ENCODE measurements at regions not wholly inside any gene's neighbourhood (a gene's known extent, or its start where the extent isn't known, plus 50 kb on each side); places are given as distances from the start of the nearest gene placed in this dataset.

- Histone ChIP-seq H3K4me2 (no peak overlapping the region), H3K4me3 (no peak overlapping the region), H3K4me1 (no peaks in the 10 kb centered on the region), H3K27me3 (no peaks in the 10 kb centered on the region), H3K9ac (no peak overlapping the region), H3K27ac (no peak overlapping the region), H3K9me3 (replicated peaks in 1 of 11) (no peaks in the 10 kb centered on the region), H4K20me1 (no peaks in the 10 kb centered on the region), H3K36me3 (no peaks in the 10 kb centered on the region)
- no peak for TF ChIP-seq Cebpa-rat (IDR thresholded peaks at IDR 0.05)
Observed at GRCh38 chr9:71364186-71364955, 242.9 kb upstream of the TRPM3 start.

- Histone ChIP-seq H3K4me3 (no peak overlapping the region), H3K4me1 (no peaks in the 10 kb centered on the region), H3K27me3 (no peaks in the 10 kb centered on the region), H3K9ac (no peak overlapping the region), H4K20me1 (no peaks in the 10 kb centered on the region), H3K9me3 (replicated peaks in 1 of 11) (no peaks in the 10 kb centered on the region), H3K27ac (no peak overlapping the region), H3K36me3 (no peaks in the 10 kb centered on the region), H3K4me2 (no peak overlapping the region)
- no peak for TF ChIP-seq Cebpa-rat (IDR thresholded peaks at IDR 0.05)
Observed at GRCh38 chr9:71363286-71363961, 242.0 kb upstream of the TRPM3 start.

DNA sequence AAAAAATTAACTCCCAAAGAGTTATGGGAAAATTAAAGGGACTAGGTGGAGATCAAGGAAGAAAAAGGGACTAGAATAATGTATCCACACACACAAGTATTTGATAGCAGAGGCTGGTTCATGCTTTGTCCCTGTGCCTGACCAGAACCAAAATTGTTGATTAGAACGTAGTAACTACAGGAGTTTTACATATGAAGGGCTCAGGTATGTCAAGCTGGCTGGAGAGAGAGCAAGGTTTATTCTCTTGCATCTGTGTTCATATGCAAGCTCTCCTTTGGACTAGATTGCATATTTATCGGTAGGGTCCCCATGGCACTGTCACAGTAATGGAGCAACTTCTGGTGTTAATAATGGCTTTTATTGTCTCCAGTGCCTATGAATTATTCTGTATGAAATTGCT is 239.9 kb upstream of the TRPM3 start:
- TF ChIP-seq Cebpa-rat (IDR thresholded peaks at IDR 0.05): no peak
- no peaks in the 10 kb centered on the region for H4K20me1 ChIP-seq
- no peaks in the 10 kb centered on the region for H3K4me1 ChIP-seq
- H3K36me3 ChIP-seq: no peaks in the 10 kb centered on the region
- H3K4me2 ChIP-seq: no peak overlapping the region
- H3K4me3 ChIP-seq: no peak overlapping the region
- H3K9ac ChIP-seq: no peak overlapping the region
- no peak overlapping the region for H3K27ac ChIP-seq
- H3K9me3 ChIP-seq (replicated peaks in 1 of 11): no peaks in the 10 kb centered on the region
- no peaks in the 10 kb centered on the region for H3K27me3 ChIP-seq

- Histone ChIP-seq H3K27me3 (no peaks in the 10 kb centered on the region), H3K4me2 (no peak overlapping the region), H3K4me1 (no peaks in the 10 kb centered on the region), H3K4me3 (no peak overlapping the region), H3K9ac (no peak overlapping the region), H4K20me1 (no peaks in the 10 kb centered on the region), H3K27ac (no peak overlapping the region), H3K36me3 (no peaks in the 10 kb centered on the region), H3K9me3 (replicated peaks in 1 of 11) (no peaks in the 10 kb centered on the region)
- TF ChIP-seq Cebpa-rat (IDR thresholded peaks at IDR 0.05): no peak
Observed at GRCh38 chr9:71357346-71357745, 235.9 kb upstream of the TRPM3 start.

DNA sequence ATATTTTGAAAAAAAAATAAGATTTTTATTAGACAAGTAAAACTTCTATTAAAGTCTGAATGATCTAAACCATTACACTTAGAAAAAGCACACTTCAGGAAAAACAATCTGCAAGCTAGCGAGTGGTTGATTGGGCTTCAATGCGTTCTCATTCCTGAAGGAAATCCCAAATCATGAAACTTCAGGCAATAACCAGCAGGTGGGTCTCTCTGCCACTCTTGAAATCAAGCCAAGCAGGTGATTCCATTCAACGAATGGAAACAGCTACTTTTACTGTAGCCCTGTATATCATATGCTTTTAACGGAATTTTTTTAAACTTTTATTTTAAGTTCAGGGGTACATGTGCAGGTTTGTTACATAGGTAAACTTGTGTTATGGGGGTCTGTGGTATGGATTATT is 234.5 kb upstream of the TRPM3 start:
- H3K27ac ChIP-seq: no peak overlapping the region
- no peaks in the 10 kb centered on the region for H3K27me3 ChIP-seq
- H3K4me3 ChIP-seq: no peak overlapping the region
- TF ChIP-seq Cebpa-rat (IDR thresholded peaks at IDR 0.05): no peak
- H3K9ac ChIP-seq: no peak overlapping the region
- H3K4me1 ChIP-seq: no peaks in the 10 kb centered on the region
- H3K9me3 ChIP-seq (replicated peaks in 1 of 11): no peaks in the 10 kb centered on the region
- H4K20me1 ChIP-seq: no peaks in the 10 kb centered on the region
- H3K4me2 ChIP-seq: no peak overlapping the region
- no peaks in the 10 kb centered on the region for H3K36me3 ChIP-seq

DNA sequence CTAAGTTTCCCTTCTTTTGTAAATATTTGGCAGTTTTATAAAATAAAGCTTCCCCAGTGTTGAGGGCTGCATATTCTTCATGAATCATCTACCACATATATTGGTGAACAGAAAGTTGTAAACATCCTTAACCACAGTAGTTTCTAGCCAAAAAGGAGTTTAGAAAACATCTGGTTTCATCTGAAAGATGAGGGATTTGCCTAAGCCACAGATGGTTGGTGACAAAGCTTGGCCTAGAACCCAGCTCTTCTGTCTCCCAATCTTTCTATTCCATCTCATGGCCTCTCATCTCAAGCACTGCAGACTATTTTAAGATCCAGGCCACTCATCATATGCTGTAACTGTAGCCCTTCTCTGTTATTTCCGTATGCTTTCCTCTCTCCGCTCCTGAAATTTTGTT is 232.3 kb upstream of the TRPM3 start:
- no peaks in the 10 kb centered on the region for H3K36me3 ChIP-seq
- no peaks in the 10 kb centered on the region for H3K9me3 ChIP-seq (replicated peaks in 1 of 11)
- no peaks in the 10 kb centered on the region for H3K4me1 ChIP-seq
- no peaks in the 10 kb centered on the region for H3K27me3 ChIP-seq
- H3K4me2 ChIP-seq: no peak overlapping the region
- H4K20me1 ChIP-seq: no peaks in the 10 kb centered on the region
- no peak overlapping the region for H3K4me3 ChIP-seq
- no peak overlapping the region for H3K27ac ChIP-seq
- no peak for TF ChIP-seq Cebpa-rat (IDR thresholded peaks at IDR 0.05)
- H3K9ac ChIP-seq: no peak overlapping the region

DNA sequence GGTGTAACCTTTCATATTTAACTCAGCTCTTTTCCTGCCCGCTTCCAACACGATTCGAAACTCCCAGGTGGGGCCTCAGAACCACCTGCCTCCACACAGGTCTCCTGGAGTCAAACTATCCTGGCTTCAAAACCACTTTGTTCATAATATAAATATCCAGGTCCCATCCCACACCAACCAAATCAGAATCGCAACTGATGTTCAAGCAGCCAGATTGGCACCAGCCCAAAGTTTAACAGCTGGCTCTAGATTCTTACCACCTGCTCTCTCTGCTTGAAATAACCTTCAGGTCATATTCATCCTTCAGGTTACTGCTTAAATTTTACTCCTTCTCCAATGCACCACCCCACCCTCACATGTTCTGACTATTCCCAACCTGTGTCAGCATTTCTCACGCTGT is 231.4 kb upstream of the TRPM3 start:
- Histone ChIP-seq H3K4me1 (no peaks in the 10 kb centered on the region), H3K27ac (no peak overlapping the region), H4K20me1 (no peaks in the 10 kb centered on the region), H3K36me3 (no peaks in the 10 kb centered on the region), H3K9ac (no peak overlapping the region), H3K4me3 (no peak overlapping the region), H3K27me3 (no peaks in the 10 kb centered on the region), H3K9me3 (replicated peaks in 1 of 11) (no peaks in the 10 kb centered on the region), H3K4me2 (no peak overlapping the region)
- no peak for TF ChIP-seq Cebpa-rat (IDR thresholded peaks at IDR 0.05)

DNA sequence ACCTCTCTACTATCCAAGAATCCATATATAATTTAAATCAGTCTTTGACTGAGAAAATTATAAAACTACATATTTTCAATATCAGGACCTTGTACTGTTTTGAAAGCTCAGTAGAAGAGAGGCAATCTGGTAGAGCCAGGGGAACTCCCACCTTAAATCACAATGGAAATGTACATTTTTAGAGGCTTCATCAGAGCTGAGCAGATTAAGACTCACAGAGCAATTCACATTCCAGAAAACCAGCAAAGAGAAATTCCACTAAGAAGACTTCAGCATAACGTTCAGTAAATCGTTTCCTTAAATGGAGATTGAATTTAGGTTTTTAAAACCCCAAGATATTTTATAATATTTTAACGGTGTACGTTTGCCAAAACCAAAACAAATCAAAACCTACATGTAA is 227.8 kb upstream of the TRPM3 start:
- Histone ChIP-seq H3K27me3 (no peaks in the 10 kb centered on the region), H3K9ac (no peak overlapping the region), H3K27ac (no peak overlapping the region), H3K4me2 (no peak overlapping the region), H4K20me1 (no peaks in the 10 kb centered on the region), H3K9me3 (replicated peaks in 1 of 11) (no peaks in the 10 kb centered on the region), H3K4me3 (no peak overlapping the region), H3K36me3 (no peaks in the 10 kb centered on the region), H3K4me1 (no peaks in the 10 kb centered on the region)
- no peak for TF ChIP-seq Cebpa-rat (IDR thresholded peaks at IDR 0.05)

DNA sequence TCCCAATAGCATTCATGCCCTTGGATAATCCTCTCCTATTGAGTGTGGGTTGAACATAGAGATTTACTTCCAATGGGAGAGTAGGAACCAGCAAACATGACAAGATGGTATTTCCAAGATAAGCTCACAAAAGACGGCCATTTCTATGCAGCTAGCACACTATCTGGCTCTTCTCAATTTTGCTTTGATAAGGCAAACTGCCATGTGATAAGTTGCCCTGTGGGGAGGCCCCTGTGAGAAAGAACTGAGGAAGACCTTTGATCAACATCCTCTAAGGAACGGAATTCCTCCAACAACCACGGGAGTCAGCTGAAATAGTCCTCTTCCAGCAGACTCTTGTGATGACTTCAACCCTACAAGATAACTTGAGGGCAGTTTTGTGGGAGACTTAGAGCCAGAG is 211.9 kb upstream of the TRPM3 start:
- H3K9me3 ChIP-seq (replicated peaks in 1 of 11): peaks cover 0 to 7% (median 0%) of the 10 kb centered on the region in 11 experiments; a peak in 9 of 22 replicates
- no peaks in the 10 kb centered on the region for H3K27me3 ChIP-seq
- no peaks in the 10 kb centered on the region for H4K20me1 ChIP-seq
- H3K4me3 ChIP-seq: no peak overlapping the region
- H3K27ac ChIP-seq: no peak overlapping the region
- no peaks in the 10 kb centered on the region for H3K36me3 ChIP-seq
- no peaks in the 10 kb centered on the region for H3K4me1 ChIP-seq
- H3K4me2 ChIP-seq: no peak overlapping the region
- no peak for TF ChIP-seq Cebpa-rat (IDR thresholded peaks at IDR 0.05)
- H3K9ac ChIP-seq: no peak overlapping the region

DNA sequence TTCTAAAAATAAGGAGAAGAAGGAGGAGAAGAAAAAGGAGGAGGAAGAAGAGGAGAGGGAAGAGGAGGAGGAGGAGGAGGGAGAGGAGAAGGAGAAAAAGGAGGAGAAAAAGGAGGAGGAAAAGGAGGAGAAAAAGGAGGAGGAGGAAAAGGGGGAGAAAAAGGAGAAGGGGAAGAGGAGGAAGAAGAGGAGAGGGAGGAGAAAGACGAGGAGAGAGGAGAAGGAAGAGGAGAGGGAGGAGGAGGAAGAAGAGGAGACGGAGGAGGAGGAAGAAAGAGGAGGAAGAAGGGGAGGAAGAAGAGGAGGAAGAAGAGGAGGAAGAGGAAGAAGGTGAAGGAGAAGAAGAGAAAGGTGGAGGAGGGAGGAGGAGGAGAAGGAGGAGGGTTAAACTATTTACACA is 210.2 kb upstream of the TRPM3 start:
- no peak for TF ChIP-seq Cebpa-rat (IDR thresholded peaks at IDR 0.05)
- Histone ChIP-seq H3K4me2 (no peak overlapping the region), H3K27ac (no peak overlapping the region)

More for the DNA sequence above, 210.2 kb upstream of the TRPM3 start:
- H3K36me3 ChIP-seq: no peaks in the 10 kb centered on the region
- H3K4me1 ChIP-seq: no peaks in the 10 kb centered on the region
- H3K27me3 ChIP-seq: no peaks in the 10 kb centered on the region
- peaks cover 0 to 1% (median 0%) of the 10 kb centered on the region in 11 experiments; a peak in 4 of 22 replicates for H3K9me3 ChIP-seq (replicated peaks in 1 of 11)
- H3K4me3 ChIP-seq: no peak overlapping the region
- H4K20me1 ChIP-seq: no peaks in the 10 kb centered on the region
- no peak overlapping the region for H3K9ac ChIP-seq

Data from BLaER1 treated with 17β-estradiol and CSF1 and Interleukin-3, amounts not matched to agents 10 nM and 100 nM (cell line).